ENCODE measurements at regions not wholly inside any gene's neighbourhood (a gene's known extent, or its start where the extent isn't known, plus 50 kb on each side); places are given as distances from the start of the nearest gene placed in this dataset.

DNA sequence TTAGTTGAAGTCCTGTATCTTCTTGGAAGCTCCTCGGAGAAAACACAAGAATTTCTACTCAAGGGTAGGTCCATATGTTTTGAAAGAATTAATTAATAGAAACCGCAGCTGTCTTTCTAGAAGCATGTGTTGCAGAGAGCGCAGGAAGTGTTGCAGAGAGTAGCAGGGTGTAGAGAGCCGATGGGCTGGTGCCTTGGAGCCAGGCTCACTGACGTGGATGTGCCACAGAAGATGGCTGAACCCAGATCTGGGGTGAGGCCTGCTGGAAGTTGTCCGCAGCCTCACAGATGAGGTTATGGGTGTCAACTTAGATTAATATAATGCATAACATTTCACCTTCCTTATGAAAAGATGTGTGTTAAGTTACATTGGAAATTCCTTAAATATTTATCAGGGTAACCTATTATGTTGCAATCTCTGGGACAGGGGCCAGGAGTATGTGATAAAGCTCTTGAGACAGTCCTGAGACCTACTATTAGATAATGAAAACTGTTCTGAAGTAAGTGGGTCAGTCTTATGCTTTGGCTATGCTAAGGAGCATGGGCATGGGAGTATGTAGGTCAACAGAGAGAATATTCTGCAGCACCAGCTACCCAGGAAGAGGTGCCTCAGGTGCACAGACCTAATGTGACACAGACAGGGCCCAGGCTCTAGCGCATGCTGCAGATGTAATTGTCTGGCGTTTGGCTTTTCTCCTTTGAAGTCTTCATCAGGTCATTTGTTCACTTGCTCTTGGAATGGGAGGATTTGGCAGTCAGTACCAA lies 973.3 kb downstream of the BCL11B start:
- TF ChIP-seq, protein P1, sequence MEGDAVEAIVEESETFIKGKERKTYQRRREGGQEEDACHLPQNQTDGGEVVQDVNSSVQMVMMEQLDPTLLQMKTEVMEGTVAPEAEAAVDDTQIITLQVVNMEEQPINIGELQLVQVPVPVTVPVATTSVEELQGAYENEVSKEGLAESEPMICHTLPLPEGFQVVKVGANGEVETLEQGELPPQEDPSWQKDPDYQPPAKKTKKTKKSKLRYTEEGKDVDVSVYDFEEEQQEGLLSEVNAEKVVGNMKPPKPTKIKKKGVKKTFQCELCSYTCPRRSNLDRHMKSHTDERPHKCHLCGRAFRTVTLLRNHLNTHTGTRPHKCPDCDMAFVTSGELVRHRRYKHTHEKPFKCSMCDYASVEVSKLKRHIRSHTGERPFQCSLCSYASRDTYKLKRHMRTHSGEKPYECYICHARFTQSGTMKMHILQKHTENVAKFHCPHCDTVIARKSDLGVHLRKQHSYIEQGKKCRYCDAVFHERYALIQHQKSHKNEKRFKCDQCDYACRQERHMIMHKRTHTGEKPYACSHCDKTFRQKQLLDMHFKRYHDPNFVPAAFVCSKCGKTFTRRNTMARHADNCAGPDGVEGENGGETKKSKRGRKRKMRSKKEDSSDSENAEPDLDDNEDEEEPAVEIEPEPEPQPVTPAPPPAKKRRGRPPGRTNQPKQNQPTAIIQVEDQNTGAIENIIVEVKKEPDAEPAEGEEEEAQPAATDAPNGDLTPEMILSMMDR (IDR thresholded peaks at IDR 0.05; ENCODE audit: borderline replicate concordance, extremely low read depth, insufficient read depth) = no peak
- intact Hi-C loops (cut with DNase I) = no loop called here
- Histone ChIP-seq H3K4me3 (ENCODE audit: low read length in 3 of 3) (no peak overlapping the region), H3K27me3 (ENCODE audit: control insufficient read depth, insufficient read depth, low read length) (no peaks in the 10 kb centered on the region), H3K4me1 (ENCODE audit: control insufficient read depth in 2 of 3, insufficient read depth in 2 of 3, low read depth in 1 of 3, low read length in 3 of 3) (no peaks in the 10 kb centered on the region), H3K27ac (ENCODE audit: low read depth in 2 of 2, low read length in 2 of 2) (no peak overlapping the region), H3K9ac (ENCODE audit: low read length in 3 of 3) (no peak overlapping the region), H3K9me3 (ENCODE audit: control insufficient read depth in 2 of 3, insufficient read depth in 1 of 3, low read length in 3 of 3) (no peaks in the 10 kb centered on the region), H3K36me3 (ENCODE audit: control insufficient read depth in 2 of 3, insufficient read depth in 3 of 3, low read length in 3 of 3) (no peaks in the 10 kb centered on the region)
- no peak for FAIRE-seq
- no peak for DNase-seq

DNA sequence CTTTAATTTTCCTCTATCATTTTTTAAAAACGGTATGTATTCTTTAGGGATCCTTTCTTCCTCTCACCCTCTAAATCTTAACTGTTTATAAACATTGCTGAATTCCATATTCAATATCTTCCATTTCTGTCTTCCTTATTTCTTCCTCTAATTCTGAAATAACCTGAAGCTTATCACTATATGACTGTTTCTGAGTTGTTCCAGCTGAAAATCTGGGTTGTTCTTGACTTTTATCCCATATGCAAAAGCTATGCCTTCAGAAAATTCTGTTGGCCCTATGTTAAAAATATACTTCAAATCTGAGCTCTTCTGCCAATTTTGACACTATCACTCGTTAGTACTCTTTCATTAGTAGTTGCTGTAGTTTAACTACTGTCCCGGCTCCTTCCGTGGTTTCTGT lies 970.3 kb downstream of the BCL11B start:
- Histone ChIP-seq H3K9me3 (ENCODE audit: control insufficient read depth in 2 of 3, insufficient read depth in 1 of 3, low read length in 3 of 3) (no peaks in the 10 kb centered on the region), H3K4me3 (ENCODE audit: low read length in 3 of 3) (no peak overlapping the region), H3K9ac (ENCODE audit: low read length in 3 of 3) (no peak overlapping the region), H3K36me3 (ENCODE audit: control insufficient read depth in 2 of 3, insufficient read depth in 3 of 3, low read length in 3 of 3) (no peaks in the 10 kb centered on the region), H3K27ac (ENCODE audit: low read depth in 2 of 2, low read length in 2 of 2) (no peak overlapping the region), H3K27me3 (ENCODE audit: control insufficient read depth, insufficient read depth, low read length) (no peaks in the 10 kb centered on the region), H3K4me1 (ENCODE audit: control insufficient read depth in 2 of 3, insufficient read depth in 2 of 3, low read depth in 1 of 3, low read length in 3 of 3) (no peaks in the 10 kb centered on the region)
- DNase-seq (no peak), FAIRE-seq (no peak)
- TF ChIP-seq, protein P1 (IDR thresholded peaks at IDR 0.05; ENCODE audit: borderline replicate concordance, extremely low read depth, insufficient read depth) = no peak
- intact Hi-C loops (cut with DNase I) = no loop called here

DNA sequence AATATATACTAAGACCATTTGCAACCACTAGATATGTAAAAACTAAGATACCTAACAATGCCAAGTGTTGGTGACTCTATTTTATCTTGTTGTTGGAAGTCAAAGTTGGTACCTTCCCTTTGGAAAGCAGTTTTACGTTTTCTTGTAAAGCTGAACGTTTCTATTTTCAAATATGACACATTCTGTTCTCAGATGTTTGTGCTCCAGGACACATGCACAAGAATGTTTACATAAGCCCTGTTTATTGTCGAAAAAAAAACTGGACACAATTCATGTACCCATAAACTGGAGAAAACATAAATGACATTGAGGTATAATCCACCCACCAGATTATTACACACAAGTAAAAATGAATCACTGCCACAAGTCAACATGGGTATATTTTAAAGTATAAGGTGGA lies 967.4 kb downstream of the BCL11B start:
- no peaks in the 10 kb centered on the region for H3K27me3 ChIP-seq (ENCODE audit: control insufficient read depth, insufficient read depth, low read length)
- DNase-seq (no peak), FAIRE-seq (no peak)
- TF ChIP-seq, protein P1 (IDR thresholded peaks at IDR 0.05; ENCODE audit: borderline replicate concordance, extremely low read depth, insufficient read depth) = no peak
- intact Hi-C loops (cut with DNase I) = no loop called here
- no peak overlapping the region for H3K4me3 ChIP-seq (ENCODE audit: low read length in 3 of 3)
- no peaks in the 10 kb centered on the region for H3K36me3 ChIP-seq (ENCODE audit: control insufficient read depth in 2 of 3, insufficient read depth in 3 of 3, low read length in 3 of 3)
- no peaks in the 10 kb centered on the region for H3K9me3 ChIP-seq (ENCODE audit: control insufficient read depth in 2 of 3, insufficient read depth in 1 of 3, low read length in 3 of 3)
- no peak overlapping the region for H3K27ac ChIP-seq (ENCODE audit: low read depth in 2 of 2, low read length in 2 of 2)
- no peak overlapping the region for H3K9ac ChIP-seq (ENCODE audit: low read length in 3 of 3)
- H3K4me1 ChIP-seq (ENCODE audit: control insufficient read depth in 2 of 3, insufficient read depth in 2 of 3, low read depth in 1 of 3, low read length in 3 of 3) = no peaks in the 10 kb centered on the region

DNA sequence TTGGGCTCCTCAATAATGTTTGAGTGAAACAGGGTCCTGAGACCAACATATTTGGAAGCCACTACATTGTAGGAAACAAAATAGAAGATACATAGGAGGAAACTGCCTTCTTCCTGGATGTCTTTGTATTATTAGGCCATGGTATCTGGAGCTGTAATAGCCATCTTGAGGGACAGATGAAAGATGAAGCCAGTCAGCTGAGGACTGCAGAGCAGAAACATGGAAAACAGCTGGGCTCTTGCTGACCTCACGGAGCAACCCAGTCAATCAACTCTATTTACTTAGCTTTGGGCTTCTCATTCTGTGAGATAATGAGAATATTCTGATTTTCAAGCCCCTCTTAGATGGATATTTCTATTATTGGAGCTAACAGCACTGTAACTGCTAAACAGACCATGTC lies 962.4 kb downstream of the BCL11B start:
- H3K36me3 ChIP-seq (ENCODE audit: control insufficient read depth in 2 of 3, insufficient read depth in 3 of 3, low read length in 3 of 3) = no peaks in the 10 kb centered on the region
- intact Hi-C loops (cut with DNase I) = no loop called here
- H3K27ac ChIP-seq (ENCODE audit: low read depth in 2 of 2, low read length in 2 of 2) = no peak overlapping the region
- H3K9me3 ChIP-seq (ENCODE audit: control insufficient read depth in 2 of 3, insufficient read depth in 1 of 3, low read length in 3 of 3) = no peaks in the 10 kb centered on the region
- TF ChIP-seq, protein P1 (IDR thresholded peaks at IDR 0.05; ENCODE audit: borderline replicate concordance, extremely low read depth, insufficient read depth) = no peak
- H3K4me1 ChIP-seq (ENCODE audit: control insufficient read depth in 2 of 3, insufficient read depth in 2 of 3, low read depth in 1 of 3, low read length in 3 of 3) = no peaks in the 10 kb centered on the region
- no peak overlapping the region for H3K9ac ChIP-seq (ENCODE audit: low read length in 3 of 3)
- peak in 2 of 5 donors; percentile 10 to 21 for DNase-seq
- no peak for FAIRE-seq
- H3K4me3 ChIP-seq (ENCODE audit: low read length in 3 of 3) = no peak overlapping the region
- no peaks in the 10 kb centered on the region for H3K27me3 ChIP-seq (ENCODE audit: control insufficient read depth, insufficient read depth, low read length)

All from kidney (tissue), 13 donors.